OCI-LY7 (cell line): ENCODE measurements at regions not wholly inside any gene's neighbourhood (a gene's known extent, or its start where the extent isn't known, plus 50 kb on each side); places are given as distances from the start of the nearest gene placed in this dataset.

Source experiments
- BruUV-seq: library from RNA; stranded (reverse); fragments of 400-500 nt; replicated peaks from 2 replicates; lab custom pipeline; 2021; lab: Mats Ljungman, UMichigan
- CTCF ChIA-PET: fragments of 300-600 bp; sonication (Branson Sonifier 250); formaldehyde crosslinking; loops from one replicate; lab custom pipeline; 2022; ENCODE audit warnings: antibody characterized with exemption; ENCODE audit not compliant: unreplicated experiment; lab: Charles Lee
- POLR2A ChIA-PET: fragments of 300-600 bp; sonication (Branson Sonifier 250); formaldehyde crosslinking; loops from one replicate; lab custom pipeline; 2022; ENCODE audit warnings: antibody characterized with exemption; lab: Charles Lee
- DNase-seq: peaks from one replicate; pipeline ENCODE4 v3.0.0-alpha.2; 2015; ENCODE audit warnings: low spot score
- H2AFZ ChIP-seq: fragments of 200-600 bp; sonication (generic), shearing (Covaris generic); 2 replicates; pipeline ENCODE4 v1.6.1; 2014; ENCODE audit warnings: mild to moderate bottlenecking, antibody characterized with exemption, low read length, moderate library complexity
- H3K27ac ChIP-seq: fragments of 200-600 bp; sonication (generic); 2 replicates; pipeline ENCODE4 v1.5.1; 2014; ENCODE audit warnings: mixed run types, low read depth, mild to moderate bottlenecking, moderate library complexity, low read length, inconsistent platforms; ENCODE audit not compliant: poor library complexity, severe bottlenecking
- H3K36me3 ChIP-seq: fragments of 200-600 bp; sonication (generic); 2 replicates; pipeline ENCODE4 v1.6.1; 2014; ENCODE audit warnings: mild to moderate bottlenecking, antibody characterized with exemption, low read length, moderate library complexity, mixed read lengths; ENCODE audit not compliant: insufficient read depth
- H3K4me1 ChIP-seq: fragments of 200-600 bp; sonication (generic); 2 replicates; pipeline ENCODE4 v1.5.1; 2014; ENCODE audit warnings: mild to moderate bottlenecking, low read length; ENCODE audit not compliant: insufficient read depth, poor library complexity, severe bottlenecking
- H3K4me2 ChIP-seq: fragments of 200-600 bp; sonication (generic); 2 replicates; pipeline ENCODE4 v1.6.1; 2014; ENCODE audit warnings: mild to moderate bottlenecking, low read length
- H3K4me3 ChIP-seq: fragments of 200-600 bp; sonication (generic); 2 replicates; pipeline ENCODE4 v1.5.1; 2014; ENCODE audit warnings: mild to moderate bottlenecking, low read depth, low read length; ENCODE audit not compliant: poor library complexity, severe bottlenecking
- H3K79me2 ChIP-seq: fragments of 200-600 bp; sonication (generic); 2 replicates; pipeline ENCODE4 v1.6.1; 2016; ENCODE audit warnings: low read depth, mild to moderate bottlenecking, low read length, moderate library complexity, mixed read lengths; ENCODE audit not compliant: insufficient read depth
- H3K9me2 ChIP-seq: fragments of 200-600 bp; sonication (generic); 2 replicates; pipeline ENCODE4 v1.6.1; 2016; ENCODE audit warnings: mild to moderate bottlenecking, low read length, mixed read lengths; ENCODE audit not compliant: insufficient read depth
- H3K9me3 ChIP-seq: fragments of 200-600 bp; sonication (generic); 2 replicates; pipeline ENCODE4 v1.6.1; 2014; ENCODE audit warnings: mild to moderate bottlenecking, mixed run types, low read length, mixed read lengths
- H4K20me1 ChIP-seq: fragments of 200-600 bp; sonication (generic); 2 replicates; pipeline ENCODE4 v1.6.1; 2014; ENCODE audit warnings: mild to moderate bottlenecking, antibody characterized with exemption, low read length, moderate library complexity, mixed read lengths; ENCODE audit not compliant: insufficient read depth
- CTCF ChIP-seq: fragments of 200-600 bp; sonication (generic); conservative IDR thresholded peaks from 2 replicates; pipeline ENCODE4 v1.5.1; 2014; ENCODE audit warnings: mild to moderate bottlenecking, antibody characterized with exemption, low read length, moderate library complexity, mixed read lengths
- EZH2phosphoT487 ChIP-seq: fragments of 200-600 bp; sonication (generic); IDR thresholded peaks from 2 replicates; pipeline ENCODE4 v1.6.1; 2018; ENCODE audit warnings: low read depth, borderline replicate concordance, mild to moderate bottlenecking, mixed run types, antibody characterized with exemption, low read length, moderate library complexity, mixed read lengths
- intact Hi-C: fragments of 100-400 bp; cut with micrococcal nuclease; formaldehyde crosslinking; loops from one replicate; pipeline ENCODE4 v1.10.0; 2022; ENCODE audit not compliant: unreplicated experiment

DNA sequence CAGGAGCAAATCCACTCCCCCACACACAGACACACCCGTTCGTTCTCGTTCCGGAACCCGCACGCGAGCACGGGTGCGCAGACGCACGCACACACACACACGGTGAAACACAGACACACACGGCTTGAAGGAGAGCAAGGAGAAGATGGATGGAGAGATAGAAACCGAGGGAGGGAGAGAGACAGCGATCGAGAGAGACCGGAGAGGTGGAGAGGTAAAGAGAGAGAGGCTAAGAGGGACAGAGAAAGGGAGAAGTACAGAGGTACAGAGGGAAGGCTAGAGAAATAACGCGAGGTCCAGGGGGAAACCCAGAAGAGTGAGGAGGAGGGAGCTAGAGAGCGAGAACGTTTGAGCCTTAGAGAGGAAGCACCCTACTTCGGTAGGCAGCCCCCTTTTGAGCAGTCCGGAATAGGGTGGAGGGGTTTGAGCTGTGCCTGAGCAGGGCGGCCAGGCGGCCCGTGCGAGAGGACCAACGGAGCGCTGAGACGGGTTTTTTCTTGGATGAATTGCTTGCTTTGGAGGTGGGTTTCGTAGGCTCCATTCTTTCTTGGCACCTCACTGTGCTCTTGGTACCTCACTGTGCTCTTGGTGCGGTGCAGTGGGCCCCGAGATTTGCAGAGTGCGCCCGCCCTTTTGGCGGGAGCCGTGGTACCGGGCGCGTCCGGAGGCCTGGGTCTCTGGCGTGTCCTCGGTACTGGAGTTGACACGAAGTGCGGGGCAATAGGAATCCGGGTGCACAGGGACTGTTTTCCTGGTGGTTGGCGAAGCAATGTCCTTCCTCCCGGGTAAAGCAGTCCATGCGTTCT is 88.4 kb upstream of the RHOU start:
- H3K9me2 ChIP-seq, result no peaks in the 10 kb centered on the region
- peak overlapping the region; percentile 96 for H3K4me2 ChIP-seq
- H4K20me1 ChIP-seq, result no peaks in the 10 kb centered on the region
- no peaks in the 10 kb centered on the region for H3K36me3 ChIP-seq
- no TSS peak for BruUV-seq
- no peak overlapping the region for H3K27ac ChIP-seq
- CTCF ChIA-PET, result no interaction called here
- H3K4me3 ChIP-seq, result peak overlapping the region; percentile 70
- DNase-seq, result peak; percentile 54
- H3K9me3 ChIP-seq, result no peaks in the 10 kb centered on the region
- H3K79me2 ChIP-seq, result no peaks in the 10 kb centered on the region
- POLR2A ChIA-PET, result no interaction called here
- intact Hi-C loops, result no loop called here
- TF ChIP-seq EZH2phosphoT487, result no peak
- TF ChIP-seq CTCF, result no peak
- H3K4me1 ChIP-seq, result peaks cover 12% of the 10 kb centered on the region
- H2AFZ ChIP-seq, result peak overlapping the region; percentile 17; the same call in 1 of the 2 replicates

GRCh38 chr1:228647523-228648444 is 87.5 kb upstream of the RHOU start:
- Histone ChIP-seq H3K79me2 (no peaks in the 10 kb centered on the region), H3K9me3 (no peaks in the 10 kb centered on the region), H4K20me1 (no peaks in the 10 kb centered on the region), H3K4me1 (peaks cover 12% of the 10 kb centered on the region), H3K36me3 (no peaks in the 10 kb centered on the region), H3K4me3 (peak overlapping the region; percentile 70), H3K27ac (no peak overlapping the region), H3K4me2 (peak overlapping the region; percentile 96), H3K9me2 (no peaks in the 10 kb centered on the region), H2AFZ (peak overlapping the region; percentile 17; the same call in 1 of the 2 replicates)
- intact Hi-C loops, result no loop called here
- TF ChIP-seq CTCF (no peak), EZH2phosphoT487 (no peak)
- no TSS peak for BruUV-seq
- DNase-seq, result peak; percentile 17
- POLR2A ChIA-PET, result no interaction called here
- CTCF ChIA-PET, result no interaction called here
